Right lobe of liver (tissue), 4 donors: ENCODE measurements at regions not wholly inside any gene's neighbourhood (a gene's known extent, or its start where the extent isn't known, plus 50 kb on each side); places are given as distances from the start of the nearest gene placed in this dataset.

Experiments
- POLR2A ChIP-seq: fragments of 450-650 bp; IDR thresholded peaks from one replicate; pipeline ENCODE4 v1.6.1; 2017; ENCODE audit warnings: antibody characterized with exemption, mild to moderate bottlenecking
- TF ChIP-seq, protein P1 (sequence below), 4 donors: fragments of 200-600 bp in 3 of 4; fragments of 450-650 bp in 1 of 4; IDR thresholded peaks; one replicate each; pipeline versions ENCODE4 v1.5.1 to v1.8.0; 2016 to 2022; ENCODE audit warnings: antibody characterized with exemption in 4 of 4, mild to moderate bottlenecking in 2 of 4
- donor health status: DM: no; HTN: no; CAD: no.
- donor health status: DM: no; HTN: no; CAD: no.
- donor health status: DM: no; HTN: yes; CAD: no.

DNA sequence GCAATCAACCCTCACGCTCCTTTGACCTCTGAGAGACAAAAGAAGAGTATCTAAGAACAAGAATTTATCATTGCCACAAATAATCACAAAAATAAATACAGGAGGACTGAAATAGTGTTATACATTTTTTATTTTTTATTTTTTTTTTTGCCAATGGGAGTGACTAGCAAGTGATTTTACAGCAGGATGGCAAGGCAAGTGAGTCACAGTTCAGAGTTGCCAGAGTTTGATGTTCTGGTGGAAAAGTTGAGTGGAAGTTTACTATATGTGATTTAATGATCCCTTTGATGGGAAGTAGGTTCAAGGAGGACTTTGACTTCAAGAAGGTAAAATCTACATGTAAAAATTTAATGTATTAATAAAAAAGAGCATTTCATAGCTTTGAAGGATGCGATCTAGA is 2691.4 kb downstream of the PCDH9 start:
- TF ChIP-seq, protein P1, sequence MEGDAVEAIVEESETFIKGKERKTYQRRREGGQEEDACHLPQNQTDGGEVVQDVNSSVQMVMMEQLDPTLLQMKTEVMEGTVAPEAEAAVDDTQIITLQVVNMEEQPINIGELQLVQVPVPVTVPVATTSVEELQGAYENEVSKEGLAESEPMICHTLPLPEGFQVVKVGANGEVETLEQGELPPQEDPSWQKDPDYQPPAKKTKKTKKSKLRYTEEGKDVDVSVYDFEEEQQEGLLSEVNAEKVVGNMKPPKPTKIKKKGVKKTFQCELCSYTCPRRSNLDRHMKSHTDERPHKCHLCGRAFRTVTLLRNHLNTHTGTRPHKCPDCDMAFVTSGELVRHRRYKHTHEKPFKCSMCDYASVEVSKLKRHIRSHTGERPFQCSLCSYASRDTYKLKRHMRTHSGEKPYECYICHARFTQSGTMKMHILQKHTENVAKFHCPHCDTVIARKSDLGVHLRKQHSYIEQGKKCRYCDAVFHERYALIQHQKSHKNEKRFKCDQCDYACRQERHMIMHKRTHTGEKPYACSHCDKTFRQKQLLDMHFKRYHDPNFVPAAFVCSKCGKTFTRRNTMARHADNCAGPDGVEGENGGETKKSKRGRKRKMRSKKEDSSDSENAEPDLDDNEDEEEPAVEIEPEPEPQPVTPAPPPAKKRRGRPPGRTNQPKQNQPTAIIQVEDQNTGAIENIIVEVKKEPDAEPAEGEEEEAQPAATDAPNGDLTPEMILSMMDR (IDR thresholded peaks at IDR 0.05) = no peak
- no peak for TF ChIP-seq POLR2A
